Common myeloid progenitor, CD34-positive (primary cell): ENCODE measurements at regions not wholly inside any gene's neighbourhood (a gene's known extent, or its start where the extent isn't known, plus 50 kb on each side); places are given as distances from the start of the nearest gene placed in this dataset.

ENCODE experiments used
- CTCF ChIA-PET: fragments of 350-600 bp; sonication (Branson Sonifier 250); formaldehyde crosslinking; loops from one replicate; lab custom pipeline; 2021; ENCODE audit warnings: antibody characterized with exemption; lab: Charles Lee
- POLR2A ChIA-PET: fragments of 350-600 bp; sonication (Branson Sonifier 250); formaldehyde crosslinking; loops from one replicate; lab custom pipeline; 2021; ENCODE audit warnings: antibody characterized with exemption; lab: Charles Lee
- DNase-seq, 3 donors: peaks; one replicate each; pipeline versions ENCODE4 v3.0.0 to v3.0.0-alpha.2; 2013
- H3K27ac ChIP-seq, 2 experiments: 1 replicate in 1 of 2; 2 replicates in 1 of 2; pipeline ENCODE4 v1.7.0; 2013; ENCODE audit warnings: inconsistent platforms in 2 of 2, low read length in 2 of 2, mild to moderate bottlenecking in 2 of 2, low read depth in 1 of 2, moderate library complexity in 1 of 2; ENCODE audit not compliant: severe bottlenecking in 2 of 2, insufficient read depth in 1 of 2, poor library complexity in 1 of 2
- H3K27me3 ChIP-seq, 5 experiments: replicated peaks in 2 of 5; 1 replicate in 3 of 5; 2 replicates in 2 of 5; pipeline versions ENCODE4 v1.6.1 to v1.7.0; 2013; ENCODE audit warnings: low read length in 4 of 5, mild to moderate bottlenecking in 2 of 5, moderate library complexity in 2 of 5, inconsistent platforms in 1 of 5; ENCODE audit not compliant: insufficient read depth in 5 of 5, control insufficient read depth in 4 of 5
- H3K36me3 ChIP-seq, 4 experiments: 1 replicate in 2 of 4; 2 replicates in 2 of 4; pipeline versions ENCODE4 v1.6.1 to v1.7.0; 2013; ENCODE audit warnings: low read length in 3 of 4, control low read depth in 1 of 4, mild to moderate bottlenecking in 1 of 4; ENCODE audit not compliant: control insufficient read depth in 4 of 4, insufficient read depth in 4 of 4
- H3K4me1 ChIP-seq, 4 experiments: 1 replicate in 3 of 4; 2 replicates in 1 of 4; pipeline versions ENCODE4 v1.6.1 to v1.7.1; 2013; ENCODE audit warnings: low read length in 3 of 4, mild to moderate bottlenecking in 3 of 4, control low read depth in 1 of 4, inconsistent platforms in 1 of 4, moderate library complexity in 1 of 4; ENCODE audit not compliant: control insufficient read depth in 4 of 4, insufficient read depth in 4 of 4; ENCODE audit errors: control extremely low read depth in 1 of 4
- H3K4me3 ChIP-seq, 7 experiments: 1 replicate in 4 of 7; 2 replicates in 3 of 7; pipeline versions ENCODE4 v1.5.1 to v1.7.0; 2013; ENCODE audit warnings: mild to moderate bottlenecking in 7 of 7, low read length in 6 of 7, moderate library complexity in 6 of 7, inconsistent platforms in 2 of 7, low read depth in 2 of 7, control low read depth in 1 of 7; ENCODE audit not compliant: insufficient read depth in 4 of 7, control insufficient read depth in 1 of 7; ENCODE audit errors: extremely low read depth in 1 of 7
- H3K9me3 ChIP-seq, 5 experiments: 1 replicate in 4 of 5; 2 replicates in 1 of 5; pipeline versions ENCODE4 v1.6.1 to v1.7.1; 2013; ENCODE audit warnings: low read length in 4 of 5, mild to moderate bottlenecking in 2 of 5, inconsistent platforms in 1 of 5, low read depth in 1 of 5, moderate library complexity in 1 of 5; ENCODE audit not compliant: control insufficient read depth in 4 of 5, insufficient read depth in 2 of 5; ENCODE audit errors: control extremely low read depth in 1 of 5
- whole genome bisulfite sequencing: methylation state at CpG from one replicate; pipeline ENCODE4 v1.1.5; 2013; ENCODE audit not compliant: insufficient coverage; 5-methylcytosine and 5-hydroxymethylcytosine counted together

- POLR2A ChIA-PET: interaction anchor here (0.6 kb wide), 1 partner anchor 192 kb away, joined by 3 read pairs; no protein-coding TSS in a partner anchor
- Histone ChIP-seq H3K27me3 (no peaks in the 10 kb centered on the region), H3K4me1 (no peaks in the 10 kb centered on the region), H3K27ac (no peak overlapping the region), H3K9me3 (peaks cover 0 to 2% (median 0%) of the 10 kb centered on the region in 5 experiments), H3K4me3 (no peak overlapping the region), H3K36me3 (no peaks in the 10 kb centered on the region)
- no peak for DNase-seq
- CTCF ChIA-PET: no interaction called here
Observed at GRCh38 chr13:78829821-78830220, 170.9 kb upstream of the OBI1 start.

DNA sequence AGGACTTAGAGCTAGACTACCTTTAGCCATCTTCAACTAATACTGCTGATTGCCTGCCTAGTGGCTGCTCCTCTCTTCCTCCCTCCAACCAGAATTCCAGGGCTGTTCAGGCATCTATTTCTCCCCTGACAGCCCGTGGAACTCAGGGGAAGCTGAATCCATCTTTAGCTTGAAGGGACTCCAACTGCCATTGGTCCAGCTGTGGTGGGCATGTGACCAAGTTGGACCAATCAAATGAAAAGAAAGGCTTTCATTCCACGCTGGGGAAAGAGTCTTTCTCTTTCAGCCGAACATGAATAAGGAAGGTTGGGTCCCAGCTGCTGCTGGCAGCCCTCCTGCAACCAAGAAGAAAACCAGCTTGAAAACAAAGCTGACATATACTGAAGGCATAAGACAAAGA lies 168.5 kb upstream of the OBI1 start:
- H3K27me3 ChIP-seq: no peaks in the 10 kb centered on the region
- no peak for DNase-seq
- CTCF ChIA-PET: no interaction called here
- H3K36me3 ChIP-seq: no peaks in the 10 kb centered on the region
- no peak overlapping the region for H3K27ac ChIP-seq
- POLR2A ChIA-PET: no interaction called here
- H3K4me3 ChIP-seq: no peak overlapping the region
- H3K4me1 ChIP-seq: no peaks in the 10 kb centered on the region
- 71% methylated on average over 2 of the region's 3 CpGs for WGBS
- H3K9me3 ChIP-seq: peaks cover 0 to 2% (median 0%) of the 10 kb centered on the region in 5 experiments

GRCh38 chr13:78826936-78827335 lies 168.0 kb upstream of the OBI1 start:
- Histone ChIP-seq H3K9me3 (peaks cover 0 to 2% (median 0%) of the 10 kb centered on the region in 5 experiments), H3K36me3 (no peaks in the 10 kb centered on the region)
- CTCF ChIA-PET: no interaction called here

DNA sequence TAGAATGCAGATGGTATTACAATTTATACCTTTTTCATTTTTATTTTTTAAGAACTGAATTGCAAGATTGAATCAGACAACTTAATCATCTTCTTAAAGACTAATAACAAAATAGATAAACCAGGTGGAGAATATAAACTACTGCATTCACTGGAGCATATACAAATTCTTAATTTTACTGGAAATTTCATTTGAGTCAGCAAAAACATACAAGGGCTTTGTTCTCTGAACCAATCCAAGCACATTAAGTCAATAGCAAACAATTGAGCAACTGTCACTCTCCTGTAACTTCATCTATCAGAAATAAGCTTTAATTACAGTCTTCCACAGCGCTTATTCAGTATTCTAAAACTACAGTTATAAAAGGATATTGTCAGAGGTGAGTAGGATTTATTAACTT lies 167.4 kb upstream of the OBI1 start:
- CTCF ChIA-PET: no interaction called here
- no CpG with 5 or more reads among the region's 1 CpG for WGBS
- no peaks in the 10 kb centered on the region for H3K4me1 ChIP-seq

More at GRCh38 chr13:78826936-78827335, 168.0 kb upstream of the OBI1 start:
- no peaks in the 10 kb centered on the region for H3K27me3 ChIP-seq
- no peak overlapping the region for H3K27ac ChIP-seq
- POLR2A ChIA-PET: no interaction called here
- H3K4me3 ChIP-seq: no peak overlapping the region
- WGBS: no CpG with 5 or more reads among the region's 2 CpGs
- no peak for DNase-seq
- H3K4me1 ChIP-seq: no peaks in the 10 kb centered on the region

DNA sequence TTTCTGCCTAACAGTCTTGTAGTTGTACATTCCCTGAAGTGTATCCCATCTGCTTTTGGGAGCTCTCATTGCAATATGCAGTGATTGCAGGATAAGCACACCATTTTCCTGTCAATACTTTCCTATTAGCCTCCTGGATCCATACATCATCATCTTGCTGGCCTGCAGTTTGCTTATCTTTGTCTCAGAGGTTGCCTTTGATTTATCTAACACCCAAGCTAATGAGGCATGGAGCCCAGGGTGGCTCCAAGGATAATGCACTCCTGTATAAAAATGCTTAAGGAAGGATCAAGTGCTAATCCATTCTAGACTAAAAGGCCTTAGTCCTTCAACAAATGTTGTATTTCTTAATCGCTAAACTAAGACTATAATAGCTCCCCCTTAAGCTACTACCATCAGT lies 161.6 kb upstream of the OBI1 start:
- Histone ChIP-seq H3K27me3 (peaks cover 0 to 2% (median 0%) of the 10 kb centered on the region in 5 experiments), H3K4me1 (no peaks in the 10 kb centered on the region), H3K27ac (no peak overlapping the region), H3K9me3 (no peaks in the 10 kb centered on the region), H3K4me3 (no peak overlapping the region), H3K36me3 (no peaks in the 10 kb centered on the region)
- ChIA-PET CTCF (no interaction called here), POLR2A (no interaction called here)
- no peak for DNase-seq
- 100% methylated on average over 1 of the region's 1 CpG for WGBS

More for the DNA sequence above, 167.4 kb upstream of the OBI1 start:
- POLR2A ChIA-PET: no interaction called here
- DNase-seq: no peak
- no peaks in the 10 kb centered on the region for H3K27me3 ChIP-seq
- H3K9me3 ChIP-seq: peaks cover 0 to 2% (median 0%) of the 10 kb centered on the region in 5 experiments
- no peaks in the 10 kb centered on the region for H3K36me3 ChIP-seq
- no peak overlapping the region for H3K27ac ChIP-seq
- no peak overlapping the region for H3K4me3 ChIP-seq

- WGBS: 87% methylated on average over 15 of the region's 15 CpGs
- CTCF ChIA-PET: interaction anchor here (1.3 kb wide), 1 partner anchor 11 kb away, joined by 3 read pairs; no protein-coding TSS in a partner anchor
Observed at GRCh38 chr13:78816592-78816991, 157.6 kb upstream of the OBI1 start.

GRCh38 chr13:78816154-78816553 lies 157.2 kb upstream of the OBI1 start:
- no peak for DNase-seq
- 100% methylated on average over 1 of the region's 1 CpG for WGBS
- H3K9me3 ChIP-seq: no peaks in the 10 kb centered on the region
- no peak overlapping the region for H3K4me3 ChIP-seq
- no peaks in the 10 kb centered on the region for H3K4me1 ChIP-seq
- POLR2A ChIA-PET: no interaction called here
- H3K36me3 ChIP-seq: no peaks in the 10 kb centered on the region
- CTCF ChIA-PET: interaction anchor here (1.3 kb wide), 1 partner anchor 11 kb away, joined by 3 read pairs; no protein-coding TSS in a partner anchor
- H3K27ac ChIP-seq: no peak overlapping the region
- H3K27me3 ChIP-seq: peaks cover 0 to 2% (median 0%) of the 10 kb centered on the region in 5 experiments

More at GRCh38 chr13:78816592-78816991, 157.6 kb upstream of the OBI1 start:
- Histone ChIP-seq H3K36me3 (no peaks in the 10 kb centered on the region), H3K27ac (no peak overlapping the region), H3K9me3 (no peaks in the 10 kb centered on the region), H3K4me1 (no peaks in the 10 kb centered on the region), H3K4me3 (no peak overlapping the region), H3K27me3 (peaks cover 0 to 2% (median 0%) of the 10 kb centered on the region in 5 experiments)
- POLR2A ChIA-PET: no interaction called here
- no peak for DNase-seq
